Loucy (cell line): ENCODE measurements at regions not wholly inside any gene's neighbourhood (a gene's known extent, or its start where the extent isn't known, plus 50 kb on each side); places are given as distances from the start of the nearest gene placed in this dataset.

ENCODE experiments used
- H2AFZ ChIP-seq: fragments of 200-600 bp; sonication (generic); 2 replicates; pipeline ENCODE4 v1.6.0; 2016; ENCODE audit warnings: antibody characterized with exemption, mild to moderate bottlenecking, low read length, moderate library complexity
- H3F3A ChIP-seq: fragments of 200-600 bp; 2 replicates; pipeline ENCODE4 v1.6.0; 2016; ENCODE audit warnings: antibody characterized with exemption, low read depth, mild to moderate bottlenecking
- H3K27me3 ChIP-seq: fragments of 200-600 bp; sonication (generic); 2 replicates; pipeline ENCODE4 v1.6.1; 2014; ENCODE audit warnings: low read length, mild to moderate bottlenecking; ENCODE audit not compliant: insufficient read depth, poor library complexity, severe bottlenecking
- H3K36me3 ChIP-seq: fragments of 200-600 bp; sonication (generic); 2 replicates; pipeline ENCODE4 v1.6.1; 2016; ENCODE audit warnings: low read length; ENCODE audit not compliant: insufficient read depth
- H3K4me1 ChIP-seq: fragments of 200-600 bp; sonication (generic); 2 replicates; pipeline ENCODE4 v1.5.1; 2014; ENCODE audit warnings: low read length, mild to moderate bottlenecking; ENCODE audit not compliant: insufficient read depth, poor library complexity, severe bottlenecking
- H3K4me2 ChIP-seq: fragments of 200-600 bp; sonication (generic); 2 replicates; pipeline ENCODE4 v1.6.0; 2014; ENCODE audit warnings: antibody characterized with exemption, low read length, low read depth, mild to moderate bottlenecking; ENCODE audit not compliant: poor library complexity, severe bottlenecking
- H3K4me3 ChIP-seq: fragments of 200-600 bp; sonication (generic); 2 replicates; pipeline ENCODE4 v1.5.1; 2014; ENCODE audit warnings: low read length, mild to moderate bottlenecking, mixed read lengths; ENCODE audit not compliant: poor library complexity, severe bottlenecking
- H3K79me2 ChIP-seq: fragments of 200-600 bp; sonication (generic); 2 replicates; pipeline ENCODE4 v1.6.1; 2014; ENCODE audit warnings: low read length; ENCODE audit not compliant: insufficient read depth
- H3K9ac ChIP-seq: fragments of 200-600 bp; sonication (generic); 2 replicates; pipeline ENCODE4 v1.6.0; 2014; ENCODE audit warnings: mild to moderate bottlenecking, low read depth, low read length, moderate library complexity; ENCODE audit not compliant: poor library complexity, severe bottlenecking
- H3K9me2 ChIP-seq: fragments of 200-600 bp; sonication (generic); replicated peaks from 2 replicates; pipeline ENCODE4 v1.6.1; 2016; ENCODE audit warnings: low read depth, low read length, mixed read lengths
- H3K9me3 ChIP-seq: fragments of 200-600 bp; sonication (generic); 2 replicates; pipeline ENCODE4 v1.6.1; 2014; ENCODE audit warnings: mild to moderate bottlenecking, antibody characterized with exemption, low read length, low read depth; ENCODE audit not compliant: insufficient read depth
- H4K20me1 ChIP-seq: fragments of 200-600 bp; sonication (generic); 2 replicates; pipeline ENCODE4 v1.6.0; 2014; ENCODE audit warnings: antibody characterized with exemption, low read length, mild to moderate bottlenecking; ENCODE audit not compliant: insufficient read depth, poor library complexity, severe bottlenecking
- CTCF ChIP-seq: fragments of 200-600 bp; sonication (generic); conservative IDR thresholded peaks from 2 replicates; pipeline ENCODE4 v1.5.1; 2014; ENCODE audit warnings: mild to moderate bottlenecking, antibody characterized with exemption, low read length
- EZH2phosphoT487 ChIP-seq: fragments of 200-600 bp; IDR thresholded peaks from 2 replicates; pipeline ENCODE4 v1.6.1; 2018; ENCODE audit warnings: antibody characterized with exemption, mild to moderate bottlenecking, moderate library complexity, borderline replicate concordance

- Histone ChIP-seq H3K4me2 (no peak overlapping the region), H3K79me2 (no peaks in the 10 kb centered on the region), H4K20me1 (no peaks in the 10 kb centered on the region), H2AFZ (no peak overlapping the region), H3K9me3 (no peaks in the 10 kb centered on the region), H3F3A (no peaks in the 10 kb centered on the region), H3K27me3 (no peaks in the 10 kb centered on the region), H3K36me3 (no peaks in the 10 kb centered on the region), H3K9ac (no peak overlapping the region), H3K9me2 (no peaks in the 10 kb centered on the region), H3K4me3 (no peak overlapping the region), H3K4me1 (no peaks in the 10 kb centered on the region)
- TF ChIP-seq EZH2phosphoT487 = no peak
- TF ChIP-seq CTCF = no peak
Observed at GRCh38 chr2:120580709-120581108, 155.0 kb upstream of the GLI2 start.

GRCh38 chr2:120583121-120583520 is 152.5 kb upstream of the GLI2 start:
- Histone ChIP-seq H3K9ac (no peak overlapping the region), H2AFZ (no peak overlapping the region), H3K9me2 (no peaks in the 10 kb centered on the region), H3K4me3 (no peak overlapping the region), H3F3A (no peaks in the 10 kb centered on the region), H3K36me3 (no peaks in the 10 kb centered on the region), H3K27me3 (no peaks in the 10 kb centered on the region), H3K79me2 (no peaks in the 10 kb centered on the region), H3K9me3 (no peaks in the 10 kb centered on the region), H4K20me1 (no peaks in the 10 kb centered on the region), H3K4me2 (no peak overlapping the region), H3K4me1 (no peaks in the 10 kb centered on the region)
- TF ChIP-seq CTCF (no peak), EZH2phosphoT487 (no peak)

GRCh38 chr2:120583851-120584570 is 151.7 kb upstream of the GLI2 start:
- H3K27me3 ChIP-seq = no peaks in the 10 kb centered on the region

More at GRCh38 chr2:120583851-120584570, 151.7 kb upstream of the GLI2 start:
- Histone ChIP-seq H3K9ac (no peak overlapping the region), H3K4me2 (no peak overlapping the region), H3F3A (no peaks in the 10 kb centered on the region), H3K4me1 (no peaks in the 10 kb centered on the region), H3K9me2 (no peaks in the 10 kb centered on the region), H4K20me1 (no peaks in the 10 kb centered on the region), H3K9me3 (no peaks in the 10 kb centered on the region), H2AFZ (no peak overlapping the region), H3K36me3 (no peaks in the 10 kb centered on the region), H3K79me2 (no peaks in the 10 kb centered on the region), H3K4me3 (no peak overlapping the region)
- TF ChIP-seq CTCF (no peak), EZH2phosphoT487 (no peak)
